PC-9 (cell line): ENCODE measurements at regions not wholly inside any gene's neighbourhood (a gene's known extent, or its start where the extent isn't known, plus 50 kb on each side); places are given as distances from the start of the nearest gene placed in this dataset.

Source experiments
- BruUV-seq: library from RNA; stranded (reverse); fragments of 400-500 nt; replicated peaks from 2 replicates; lab custom pipeline; 2021; lab: Mats Ljungman, UMichigan
- CTCF ChIA-PET: fragments of 300-600 bp; sonication (Branson Sonifier 250); formaldehyde crosslinking; loops from one replicate; lab custom pipeline; 2022; ENCODE audit warnings: antibody characterized with exemption; lab: Charles Lee
- POLR2A ChIA-PET: fragments of 300-600 bp; sonication (Branson Sonifier 250); formaldehyde crosslinking; loops from one replicate; lab custom pipeline; 2022; ENCODE audit warnings: antibody characterized with exemption; ENCODE audit not compliant: unreplicated experiment; lab: Charles Lee
- DNase-seq, 2 experiments: peaks; one replicate each; pipeline versions ENCODE4 v3.0.0 to v3.0.0-alpha.2; 2015 to 2022; ENCODE audit warnings: mixed read lengths in 1 of 2
- H2AFZ ChIP-seq: fragments of 200-600 bp; sonication (generic); 2 replicates; pipeline ENCODE4 v1.8.1; 2017; ENCODE audit warnings: antibody characterized with exemption
- H3F3A ChIP-seq: fragments of 200-600 bp; sonication (generic); 2 replicates; pipeline ENCODE4 v1.8.1; 2017; ENCODE audit warnings: antibody characterized with exemption, mild to moderate bottlenecking, low read depth; ENCODE audit not compliant: insufficient read depth
- H3K27ac ChIP-seq: fragments of 200-600 bp; sonication (generic); 2 replicates; pipeline ENCODE4 v1.6.1; 2016; ENCODE audit warnings: mixed run types
- H3K27me3 ChIP-seq: fragments of 200-600 bp; sonication (generic); 2 replicates; pipeline ENCODE4 v1.6.1; 2016; ENCODE audit warnings: low read depth, mixed run types; ENCODE audit not compliant: insufficient read depth
- H3K36me3 ChIP-seq: fragments of 200-600 bp; sonication (generic); 2 replicates; pipeline ENCODE4 v1.6.1; 2016; ENCODE audit warnings: low read depth, mixed run types
- H3K4me1 ChIP-seq: fragments of 200-600 bp; sonication (generic); replicated peaks from 2 replicates; pipeline ENCODE4 v1.6.1; 2016; ENCODE audit warnings: mixed run types; ENCODE audit not compliant: insufficient read depth
- H3K4me2 ChIP-seq: fragments of 200-600 bp; sonication (generic); 2 replicates; pipeline ENCODE4 v1.6.1; 2017; ENCODE audit warnings: mixed run types
- H3K4me3 ChIP-seq: fragments of 200-600 bp; sonication (generic); 2 replicates; pipeline ENCODE4 v1.6.1; 2016; ENCODE audit warnings: mixed run types
- H3K79me2 ChIP-seq: fragments of 200-600 bp; sonication (generic); 2 replicates; pipeline ENCODE4 v1.6.1; 2017; ENCODE audit warnings: low read depth, mixed run types
- H3K9me2 ChIP-seq: fragments of 200-600 bp; sonication (generic); 2 replicates; pipeline ENCODE4 v1.8.1; 2017; ENCODE audit warnings: mild to moderate bottlenecking; ENCODE audit not compliant: insufficient read depth
- H3K9me3 ChIP-seq: fragments of 200-600 bp; sonication (generic); 2 replicates; pipeline ENCODE4 v1.8.1; 2016; ENCODE audit warnings: low read depth; ENCODE audit not compliant: insufficient read depth
- H4K20me1 ChIP-seq: fragments of 200-600 bp; sonication (generic); 2 replicates; pipeline ENCODE4 v1.8.1; 2017; ENCODE audit not compliant: insufficient read depth
- EZH2 ChIP-seq: fragments of 200-600 bp; sonication (generic); IDR thresholded peaks from 2 replicates; pipeline ENCODE4 v1.8.0; 2017; ENCODE audit warnings: antibody characterized with exemption, low read depth
- intact Hi-C: fragments of 100-400 bp; cut with micrococcal nuclease; formaldehyde crosslinking; loops from one replicate; pipeline ENCODE4 v1.10.0; 2022; ENCODE audit not compliant: unreplicated experiment
- TF ChIP-seq, protein P1 (sequence below): fragments of 200-600 bp; sonication (generic); conservative IDR thresholded peaks from 2 replicates; pipeline ENCODE4 v1.6.1; 2017; ENCODE audit warnings: mixed run types, antibody characterized with exemption, mild to moderate bottlenecking, moderate library complexity

DNA sequence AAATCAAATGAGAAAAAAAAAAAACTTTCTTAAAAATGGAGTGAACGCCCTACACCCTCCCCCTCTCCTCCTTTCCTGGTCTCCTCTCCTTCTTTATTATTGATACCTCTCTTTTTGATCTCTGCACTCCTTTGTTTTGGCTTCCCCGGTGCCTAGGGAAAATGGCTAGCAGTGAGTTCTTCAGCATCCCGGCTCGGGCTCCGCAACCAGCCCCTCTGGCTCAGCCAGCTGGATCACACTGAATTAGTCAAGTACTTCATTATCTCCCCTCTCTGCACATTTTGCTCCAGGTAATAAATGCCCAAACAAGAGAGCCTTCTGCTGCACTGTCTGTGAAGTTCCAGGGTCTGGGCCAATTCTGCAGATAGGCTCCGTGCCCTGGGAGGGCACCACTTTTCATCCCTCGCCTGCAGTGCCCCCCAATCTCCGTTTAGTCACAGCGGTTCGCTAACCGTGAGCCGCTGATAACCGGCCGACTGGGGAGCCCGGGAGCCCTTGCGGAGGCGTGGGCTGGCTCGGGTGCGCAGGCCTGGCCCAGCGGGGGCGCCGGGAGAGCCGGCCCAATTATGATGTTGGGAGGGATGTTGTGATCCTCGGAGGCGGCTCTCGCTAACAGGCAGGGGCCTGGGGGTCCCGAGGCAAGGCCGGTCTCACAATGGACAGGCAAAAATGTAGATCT is 301.9 kb downstream of the TFAP2A start:
- no peaks in the 10 kb centered on the region for H3K79me2 ChIP-seq
- no peak for DNase-seq
- no TSS peak for BruUV-seq
- no peak for TF ChIP-seq EZH2
- TF ChIP-seq, protein P1, sequence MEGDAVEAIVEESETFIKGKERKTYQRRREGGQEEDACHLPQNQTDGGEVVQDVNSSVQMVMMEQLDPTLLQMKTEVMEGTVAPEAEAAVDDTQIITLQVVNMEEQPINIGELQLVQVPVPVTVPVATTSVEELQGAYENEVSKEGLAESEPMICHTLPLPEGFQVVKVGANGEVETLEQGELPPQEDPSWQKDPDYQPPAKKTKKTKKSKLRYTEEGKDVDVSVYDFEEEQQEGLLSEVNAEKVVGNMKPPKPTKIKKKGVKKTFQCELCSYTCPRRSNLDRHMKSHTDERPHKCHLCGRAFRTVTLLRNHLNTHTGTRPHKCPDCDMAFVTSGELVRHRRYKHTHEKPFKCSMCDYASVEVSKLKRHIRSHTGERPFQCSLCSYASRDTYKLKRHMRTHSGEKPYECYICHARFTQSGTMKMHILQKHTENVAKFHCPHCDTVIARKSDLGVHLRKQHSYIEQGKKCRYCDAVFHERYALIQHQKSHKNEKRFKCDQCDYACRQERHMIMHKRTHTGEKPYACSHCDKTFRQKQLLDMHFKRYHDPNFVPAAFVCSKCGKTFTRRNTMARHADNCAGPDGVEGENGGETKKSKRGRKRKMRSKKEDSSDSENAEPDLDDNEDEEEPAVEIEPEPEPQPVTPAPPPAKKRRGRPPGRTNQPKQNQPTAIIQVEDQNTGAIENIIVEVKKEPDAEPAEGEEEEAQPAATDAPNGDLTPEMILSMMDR = no peak
- ChIA-PET CTCF (no interaction called here), POLR2A (no interaction called here)
- H3K27ac ChIP-seq = no peak overlapping the region
- no peaks in the 10 kb centered on the region for H4K20me1 ChIP-seq
- no peak overlapping the region for H3K4me2 ChIP-seq
- H2AFZ ChIP-seq = no peak overlapping the region
- no peaks in the 10 kb centered on the region for H3F3A ChIP-seq
- no peaks in the 10 kb centered on the region for H3K4me1 ChIP-seq
- no peaks in the 10 kb centered on the region for H3K36me3 ChIP-seq
- no peaks in the 10 kb centered on the region for H3K9me2 ChIP-seq
- intact Hi-C loops = no loop called here
- H3K9me3 ChIP-seq = no peaks in the 10 kb centered on the region
- H3K27me3 ChIP-seq = no peaks in the 10 kb centered on the region
- H3K4me3 ChIP-seq = no peak overlapping the region

- H3K9me3 ChIP-seq = no peaks in the 10 kb centered on the region
- no peaks in the 10 kb centered on the region for H3F3A ChIP-seq
- no peaks in the 10 kb centered on the region for H3K9me2 ChIP-seq
- ChIA-PET CTCF (interaction anchor here (0.6 kb wide), 1 partner anchor 327 kb away, joined by 3 read pairs; no protein-coding TSS in a partner anchor), POLR2A (no interaction called here)
- no TSS peak for BruUV-seq
- no peak overlapping the region for H2AFZ ChIP-seq
- H3K27ac ChIP-seq = no peak overlapping the region
- no peaks in the 10 kb centered on the region for H3K4me1 ChIP-seq
- H3K79me2 ChIP-seq = no peaks in the 10 kb centered on the region
- no peak for TF ChIP-seq EZH2
- TF ChIP-seq, protein P1 = no peak
- H3K27me3 ChIP-seq = no peaks in the 10 kb centered on the region
- no peaks in the 10 kb centered on the region for H3K36me3 ChIP-seq
- H3K4me3 ChIP-seq = no peak overlapping the region
- DNase-seq = no peak
- no peaks in the 10 kb centered on the region for H4K20me1 ChIP-seq
- intact Hi-C loops = no loop called here
- no peak overlapping the region for H3K4me2 ChIP-seq
Observed at GRCh38 chr6:10111975-10112374, 302.9 kb downstream of the TFAP2A start.

- intact Hi-C loops = no loop called here
- H3K36me3 ChIP-seq = no peaks in the 10 kb centered on the region
- no peak for DNase-seq
- H3K9me3 ChIP-seq = no peaks in the 10 kb centered on the region
- no peaks in the 10 kb centered on the region for H4K20me1 ChIP-seq
- TF ChIP-seq, protein P1 = no peak
- no peak for TF ChIP-seq EZH2
- no peak overlapping the region for H3K4me3 ChIP-seq
- H2AFZ ChIP-seq = no peak overlapping the region
- H3K27me3 ChIP-seq = no peaks in the 10 kb centered on the region
- BruUV-seq = no TSS peak
- no peaks in the 10 kb centered on the region for H3K79me2 ChIP-seq
- H3K4me2 ChIP-seq = no peak overlapping the region
- ChIA-PET POLR2A (no interaction called here), CTCF (no interaction called here)
- no peaks in the 10 kb centered on the region for H3K9me2 ChIP-seq
- H3K27ac ChIP-seq = no peak overlapping the region
- no peaks in the 10 kb centered on the region for H3F3A ChIP-seq
- H3K4me1 ChIP-seq = no peaks in the 10 kb centered on the region; the same call in 1 of the 2 replicates
Observed at GRCh38 chr6:10101551-10102252, 313.2 kb downstream of the TFAP2A start.
